H1 (cell line): ENCODE measurements at regions not wholly inside any gene's neighbourhood (a gene's known extent, or its start where the extent isn't known, plus 50 kb on each side); places are given as distances from the start of the nearest gene placed in this dataset.

Experiments used
- CTCF ChIA-PET: fragments of 300-600 bp; sonication (Branson Sonifier 250); formaldehyde crosslinking; loops from one replicate; lab custom pipeline; 2021; ENCODE audit not compliant: partially characterized antibody; lab: Charles Lee
- POLR2A ChIA-PET: fragments of 300-600 bp; sonication (Branson Sonifier 250); formaldehyde crosslinking; loops from one replicate; lab custom pipeline; 2021; ENCODE audit warnings: inconsistent platforms; ENCODE audit not compliant: partially characterized antibody; lab: Charles Lee
- DNase-seq, 2 experiments: peaks; one replicate each; pipeline versions ENCODE4 v3.0.0 to v3.0.0-alpha.2; 2010 to 2022; ENCODE audit warnings: low spot score in 2 of 2, low read depth in 1 of 2, mixed read lengths in 1 of 2
- FAIRE-seq: peaks from 2 replicates; lab custom pipeline; 2011; peaks lifted over from hg19 to GRCh38; lab: Jason Lieb, UNC
- H2AFZ ChIP-seq: 2 replicates; pipeline ENCODE4 v1.8.1; 2012; ENCODE audit warnings: low read length, inconsistent platforms
- H2AK5ac ChIP-seq: 2 replicates; pipeline ENCODE4 v1.6.1; 2013; ENCODE audit warnings: low read depth, low read length
- H2BK120ac ChIP-seq: replicated peaks from 2 replicates; pipeline ENCODE3; 2013; ENCODE audit warnings: low read depth, low read length, inconsistent platforms
- H2BK12ac ChIP-seq: 2 replicates; pipeline ENCODE4 v1.6.1; 2013; ENCODE audit warnings: low read depth, low read length
- H2BK15ac ChIP-seq: 2 replicates; pipeline ENCODE4 v1.6.1; 2013; ENCODE audit warnings: low read length
- H2BK20ac ChIP-seq: 2 replicates; pipeline ENCODE4 v1.6.1; 2013; ENCODE audit warnings: low read length
- H2BK5ac ChIP-seq: 2 replicates; pipeline ENCODE4 v1.6.1; 2013; ENCODE audit warnings: low read depth, low read length
- H3K14ac ChIP-seq: 2 replicates; pipeline ENCODE4 v1.6.1; 2013; ENCODE audit warnings: inconsistent platforms; ENCODE audit not compliant: insufficient read length
- H3K18ac ChIP-seq: 2 replicates; pipeline ENCODE4 v1.6.1; 2013; ENCODE audit warnings: low read length; ENCODE audit errors: extremely low read depth
- H3K23ac ChIP-seq: 2 replicates; pipeline ENCODE4 v1.6.1; 2013; ENCODE audit warnings: inconsistent platforms; ENCODE audit not compliant: insufficient read length
- H3K23me2 ChIP-seq: 2 replicates; pipeline ENCODE4 v1.6.1; 2013; ENCODE audit warnings: low read depth, low read length
- H3K27ac ChIP-seq: 2 replicates; pipeline ENCODE4 v1.6.1; 2011; ENCODE audit warnings: low read depth, low read length, inconsistent platforms
- H3K27me3 ChIP-seq, 4 experiments: replicated peaks in 1 of 4; 1 replicate in 1 of 4; 2 replicates in 3 of 4; pipeline versions ENCODE4 v1.6.1 to v1.8.1; 2011 to 2013; ENCODE audit warnings: low read length in 3 of 4, mild to moderate bottlenecking in 3 of 4, inconsistent platforms in 2 of 4, mixed read lengths in 2 of 4, moderate library complexity in 1 of 4; ENCODE audit not compliant: control insufficient read depth in 3 of 4, insufficient read depth in 3 of 4; ENCODE audit errors: extremely low read depth in 1 of 4
- H3K36me3 ChIP-seq, 4 experiments: 2 replicates each; pipeline versions ENCODE4 v1.6.1 to v1.8.1; 2011 to 2013; ENCODE audit warnings: mild to moderate bottlenecking in 4 of 4, low read length in 3 of 4, moderate library complexity in 2 of 4, control low read depth in 1 of 4, inconsistent platforms in 1 of 4; ENCODE audit not compliant: insufficient read depth in 4 of 4, control insufficient read depth in 2 of 4
- H3K4ac ChIP-seq: replicated peaks from 2 replicates; pipeline ENCODE3; 2013; ENCODE audit warnings: low read length, low read depth, mixed read lengths, inconsistent platforms; ENCODE audit not compliant: insufficient read length
- H3K4me1 ChIP-seq, 4 experiments: replicated peaks in 1 of 4; 1 replicate in 1 of 4; 2 replicates in 3 of 4; pipeline versions ENCODE4 v1.6.1 to v1.8.1; 2011 to 2013; ENCODE audit warnings: low read length in 3 of 4, inconsistent platforms in 2 of 4, mixed read lengths in 1 of 4; ENCODE audit not compliant: insufficient read depth in 4 of 4, control insufficient read depth in 3 of 4
- H3K4me2 ChIP-seq, 2 experiments: 2 replicates each; pipeline versions ENCODE4 v1.6.1 to v1.8.1; 2011 to 2013; ENCODE audit warnings: low read depth in 2 of 2, low read length in 2 of 2, control low read depth in 1 of 2, inconsistent platforms in 1 of 2, mild to moderate bottlenecking in 1 of 2; ENCODE audit not compliant: insufficient read depth in 1 of 2
- H3K4me3 ChIP-seq, 4 experiments: fragments of 200-600, 300-600 bp in 1 of 4; sonication (generic), shearing (Covaris generic), sonication (Bioruptor Twin) in 1 of 4; 2 replicates each; pipeline versions ENCODE4 v1.5.1 to v1.8.1; 2011 to 2016; ENCODE audit warnings: low read length in 4 of 4, low read depth in 3 of 4, control low read depth in 2 of 4, inconsistent platforms in 2 of 4, mild to moderate bottlenecking in 2 of 4, mixed read lengths in 1 of 4, moderate library complexity in 1 of 4; ENCODE audit not compliant: insufficient read depth in 2 of 4; ENCODE audit errors: extremely low read depth in 1 of 4
- H3K56ac ChIP-seq: replicated peaks from 2 replicates; pipeline ENCODE3; 2013; ENCODE audit warnings: low read depth, mild to moderate bottlenecking, mixed read lengths, low read length, inconsistent platforms; ENCODE audit not compliant: insufficient read length
- H3K79me1 ChIP-seq: 2 replicates; pipeline ENCODE4 v1.6.1; 2013; ENCODE audit warnings: low read depth, low read length, control low read depth
- H3K79me2 ChIP-seq, 2 experiments: 2 replicates each; pipeline versions ENCODE4 v1.6.1 to v1.8.1; 2012 to 2013; ENCODE audit warnings: low read length in 2 of 2, mild to moderate bottlenecking in 2 of 2, inconsistent platforms in 1 of 2; ENCODE audit not compliant: insufficient read depth in 2 of 2, control insufficient read depth in 1 of 2
- H3K9ac ChIP-seq, 4 experiments: replicated peaks in 1 of 4; 1 replicate in 1 of 4; 2 replicates in 3 of 4; pipeline versions ENCODE4 v1.6.1 to v1.8.1; 2011 to 2013; ENCODE audit warnings: low read depth in 3 of 4, low read length in 3 of 4, control low read depth in 2 of 4, mild to moderate bottlenecking in 2 of 4, moderate library complexity in 2 of 4, inconsistent platforms in 1 of 4; ENCODE audit errors: extremely low read depth in 1 of 4
- H3K9me3 ChIP-seq, 2 experiments: 2 replicates each; pipeline versions ENCODE4 v1.6.1 to v1.8.1; 2012 to 2013; ENCODE audit warnings: mild to moderate bottlenecking in 2 of 2, moderate library complexity in 2 of 2, control low read depth in 1 of 2, inconsistent platforms in 1 of 2, low read depth in 1 of 2, low read length in 1 of 2, mixed read lengths in 1 of 2; ENCODE audit not compliant: insufficient read depth in 2 of 2
- H4K20me1 ChIP-seq, 2 experiments: replicated peaks in 1 of 2; 2 replicates each; pipeline versions ENCODE3 to v1.8.1; 2011 to 2013; ENCODE audit warnings: inconsistent platforms in 2 of 2, low read length in 2 of 2, mild to moderate bottlenecking in 1 of 2; ENCODE audit not compliant: insufficient read depth in 2 of 2, control insufficient read depth in 1 of 2
- H4K5ac ChIP-seq: 2 replicates; pipeline ENCODE4 v1.6.1; 2013; ENCODE audit warnings: low read length, low read depth, mixed read lengths, inconsistent platforms; ENCODE audit not compliant: insufficient read length
- H4K8ac ChIP-seq: 2 replicates; pipeline ENCODE4 v1.8.0; 2013; ENCODE audit warnings: mild to moderate bottlenecking, moderate library complexity, low read length, inconsistent platforms; ENCODE audit not compliant: insufficient read depth; ENCODE audit errors: extremely low read depth
- H4K91ac ChIP-seq: replicated peaks from 2 replicates; pipeline ENCODE3; 2013; ENCODE audit warnings: low read length, mixed read lengths, inconsistent platforms; ENCODE audit not compliant: insufficient read length
- SIN3A ChIP-seq, 2 experiments: IDR thresholded peaks in 1 of 2; conservative IDR thresholded peaks in 1 of 2; 2 replicates each; pipeline ENCODE4 v1.6.1; 2011 to 2012; ENCODE audit warnings: low read length in 2 of 2, improper control_type of control experiment in 1 of 2, low read depth in 1 of 2, mild to moderate bottlenecking in 1 of 2
- WGBS, 2 experiments: shearing (Covaris generic) in 1 of 2; methylation state at CpG; one replicate each; pipeline versions ENCODE4 v1.1.6 to v1.1.7; 2013 to 2015; ENCODE audit warnings: low lambda C conversion rate in 2 of 2, mixed read lengths in 2 of 2, inconsistent platforms in 1 of 2, low coverage in 1 of 2, missing lambda C conversion rate in 1 of 2; ENCODE audit not compliant: insufficient replicate concordance in 2 of 2, insufficient coverage in 1 of 2, insufficient read length in 1 of 2; ENCODE audit errors: extremely low coverage in 1 of 2, missing lambda C conversion rate in 1 of 2; 5-methylcytosine and 5-hydroxymethylcytosine counted together

- Histone ChIP-seq H3K18ac (no peak overlapping the region), H3K27ac (no peak overlapping the region), H3K36me3 (no peaks in the 10 kb centered on the region), H3K4me2 (no peak overlapping the region), H3K23me2 (no peaks in the 10 kb centered on the region), H3K14ac (no peak overlapping the region), H3K4ac (no peak overlapping the region), H2AFZ (no peak overlapping the region), H3K56ac (no peak overlapping the region), H2BK20ac (no peak overlapping the region), H2BK120ac (no peak overlapping the region), H3K27me3 (no peaks in the 10 kb centered on the region), H3K23ac (no peak overlapping the region), H3K4me1 (no peaks in the 10 kb centered on the region), H4K20me1 (no peaks in the 10 kb centered on the region), H4K8ac (no peak overlapping the region), H2BK15ac (no peak overlapping the region), H2BK12ac (no peak overlapping the region), H4K91ac (no peak overlapping the region), H3K4me3 (no peak overlapping the region), H2BK5ac (no peak overlapping the region), H4K5ac (no peak overlapping the region), H3K9me3 (no peaks in the 10 kb centered on the region), H3K79me1 (no peaks in the 10 kb centered on the region), H2AK5ac (no peak overlapping the region), H3K79me2 (no peaks in the 10 kb centered on the region), H3K9ac (no peak overlapping the region)
- TF ChIP-seq SIN3A (conservative IDR thresholded peaks at IDR 0.05 in 1 of 2, IDR thresholded peaks at IDR 0.05 in 1 of 2; ENCODE audit: low read depth in 1 of 2, low read length in 2 of 2) = no peak
- CTCF ChIA-PET = interaction anchor here (0.6 kb wide), 1 partner anchor 684 kb away, joined by 3 read pairs; no protein-coding TSS in a partner anchor
- no peak for FAIRE-seq
- WGBS, 2 experiments = 87% methylated on average over 1 of the region's 1 CpG; no CpG with 5 or more reads in 1 of the 2 experiments
- POLR2A ChIA-PET = no interaction called here
- DNase-seq = no peak
These were observed 873.2 kb downstream of the METTL15 start for GRCh38 chr11:28981381-28981780.
